ENCODE measurements at regions not wholly inside any gene's neighbourhood (a gene's known extent, or its start where the extent isn't known, plus 50 kb on each side); places are given as distances from the start of the nearest gene placed in this dataset.

DNA sequence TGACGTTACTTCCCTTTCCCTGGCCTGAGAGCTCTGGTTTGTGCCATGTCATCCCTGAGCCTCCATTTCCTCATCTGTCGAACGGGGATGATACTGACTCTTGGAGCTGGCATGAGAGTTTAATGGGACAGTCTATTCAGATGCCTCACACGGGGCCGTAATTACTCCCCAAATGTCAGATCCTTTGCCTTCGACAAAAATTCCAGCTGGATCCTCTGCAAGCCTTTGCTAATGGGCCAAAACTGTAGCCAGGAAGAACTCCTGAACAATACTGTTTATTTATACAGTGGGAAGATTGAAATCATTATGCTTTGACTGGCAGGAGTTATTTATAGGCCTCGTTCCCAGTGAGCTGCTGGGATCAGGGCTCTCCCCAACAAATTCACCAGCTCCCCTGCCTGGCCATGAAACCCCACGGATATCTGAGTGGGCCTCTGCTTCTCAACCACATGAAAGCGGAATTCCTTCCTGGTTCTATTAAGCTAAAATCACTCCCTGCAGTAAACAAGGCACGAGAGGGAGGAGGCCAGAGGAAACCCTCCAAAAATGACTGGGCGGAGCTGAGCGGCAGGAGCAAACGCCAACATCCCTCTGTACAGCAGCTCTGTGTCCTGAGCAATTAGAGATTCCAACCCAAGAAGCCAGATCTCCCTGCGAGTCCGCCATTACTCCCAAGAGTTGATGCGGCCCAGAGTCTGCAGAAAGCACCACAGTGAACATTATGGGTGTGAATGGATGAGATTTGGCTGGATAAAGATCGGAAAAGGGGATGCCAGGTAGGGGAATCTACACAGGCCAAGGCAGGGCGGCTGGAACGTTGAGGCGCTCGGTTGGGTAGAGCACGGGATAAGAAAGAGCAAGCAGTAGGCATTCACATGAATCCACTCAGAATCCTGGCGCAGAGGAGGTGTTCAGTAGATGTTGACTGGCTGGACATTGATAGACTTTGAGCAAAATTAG is 326.1 kb downstream of the BCL11B start:
- TF ChIP-seq POLR2AphosphoS5 (IDR thresholded peaks at IDR 0.05; ENCODE audit: low read depth, low read length) (no peak), POLR2A (IDR thresholded peaks at IDR 0.05; ENCODE audit: low read depth, low read length) (no peak), POU2F2 (IDR thresholded peaks at IDR 0.05; ENCODE audit: low read depth, low read length) (no peak)

Data from GM12891 (cell line).